KOPT-K1 (cell line): ENCODE measurements at regions not wholly inside any gene's neighbourhood (a gene's known extent, or its start where the extent isn't known, plus 50 kb on each side); places are given as distances from the start of the nearest gene placed in this dataset.

Experiments
- H3K27ac ChIP-seq: fragments of 200-600 bp; sonication (generic); 2 replicates; pipeline ENCODE4 v1.5.1; 2016; ENCODE audit warnings: antibody characterized with exemption, mild to moderate bottlenecking, low read depth, low read length; ENCODE audit not compliant: poor library complexity, severe bottlenecking
- H3K36me3 ChIP-seq: fragments of 200-600 bp; sonication (generic); 2 replicates; pipeline ENCODE4 v1.5.1; 2017; ENCODE audit warnings: antibody characterized with exemption, mild to moderate bottlenecking, low read length, moderate library complexity; ENCODE audit not compliant: insufficient read depth
- H3K9me3 ChIP-seq: fragments of 200-600 bp; sonication (generic); 2 replicates; pipeline ENCODE4 v1.5.1; 2017; ENCODE audit warnings: antibody characterized with exemption, low read length, mild to moderate bottlenecking; ENCODE audit not compliant: insufficient read depth, poor library complexity, severe bottlenecking

DNA sequence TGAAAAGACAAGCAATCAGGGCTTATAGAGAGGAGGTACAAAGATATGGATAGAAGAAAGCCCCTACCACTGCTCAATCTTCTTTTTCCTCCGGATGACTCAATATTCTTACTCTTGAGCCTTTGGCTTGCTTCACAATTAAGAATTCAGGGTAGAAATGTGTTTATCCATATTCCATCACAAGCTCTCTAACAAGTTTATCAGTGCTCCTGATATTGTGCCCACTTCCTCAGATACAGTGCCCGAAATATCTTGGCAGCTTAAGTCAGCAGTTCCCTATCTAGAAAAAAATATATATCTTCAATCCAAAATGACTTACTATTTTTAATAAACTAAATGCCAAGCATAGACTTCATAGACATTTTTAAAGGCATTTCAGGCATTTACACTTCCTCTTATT lies 255.1 kb upstream of the FAT3 start:
- Histone ChIP-seq H3K27ac (no peak overlapping the region), H3K9me3 (no peaks in the 10 kb centered on the region), H3K36me3 (no peaks in the 10 kb centered on the region)

DNA sequence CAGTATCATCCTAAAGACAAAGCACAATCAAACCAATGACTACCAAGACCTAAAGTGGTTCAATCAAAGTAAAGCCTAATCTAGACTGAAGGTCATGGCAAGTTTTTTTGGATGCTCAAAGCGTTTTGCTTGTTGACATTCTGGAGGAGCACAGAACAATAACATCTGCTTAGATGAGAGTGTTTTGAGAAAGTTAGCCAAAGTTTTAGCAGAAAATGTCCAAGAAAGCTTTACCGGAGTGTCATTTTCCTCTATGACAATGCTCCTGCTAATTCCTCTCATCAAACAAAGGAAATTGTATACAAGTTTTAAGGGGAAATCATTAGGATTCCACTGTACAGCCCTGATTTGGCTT lies 256.9 kb upstream of the FAT3 start:
- Histone ChIP-seq H3K9me3 (no peaks in the 10 kb centered on the region), H3K36me3 (no peaks in the 10 kb centered on the region), H3K27ac (no peak overlapping the region)

DNA sequence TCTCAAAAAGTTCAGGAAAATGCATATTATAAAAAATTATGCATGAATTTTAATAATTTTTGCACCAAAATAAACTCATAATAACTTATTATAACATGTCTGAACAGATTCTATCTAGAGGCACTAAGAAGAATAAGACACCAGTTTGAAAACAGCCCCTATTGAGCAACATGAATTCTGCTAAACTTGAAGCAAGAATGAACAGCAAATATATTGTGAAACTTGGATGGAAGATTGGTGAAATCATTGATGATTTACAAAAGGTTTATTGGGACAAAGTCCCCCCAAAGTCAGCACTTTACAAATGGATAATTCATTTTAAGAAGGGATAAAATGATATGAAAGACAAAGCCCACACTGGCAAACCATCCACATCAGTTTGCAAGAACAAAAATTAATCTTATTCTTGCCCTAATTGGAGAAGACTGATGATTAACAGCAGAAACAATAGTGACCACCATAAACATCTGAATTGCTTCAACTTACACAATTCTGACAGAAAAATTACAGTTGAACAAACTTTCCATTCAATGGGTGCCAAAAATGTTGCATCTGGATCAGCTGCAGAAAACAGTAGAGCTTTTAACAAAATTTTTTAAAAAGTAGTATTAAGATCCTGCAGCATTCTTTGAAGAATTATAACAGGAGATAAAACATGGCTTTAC lies 257.5 kb upstream of the FAT3 start:
- H3K27ac ChIP-seq, result no peak overlapping the region
- no peaks in the 10 kb centered on the region for H3K9me3 ChIP-seq
- H3K36me3 ChIP-seq, result no peaks in the 10 kb centered on the region

DNA sequence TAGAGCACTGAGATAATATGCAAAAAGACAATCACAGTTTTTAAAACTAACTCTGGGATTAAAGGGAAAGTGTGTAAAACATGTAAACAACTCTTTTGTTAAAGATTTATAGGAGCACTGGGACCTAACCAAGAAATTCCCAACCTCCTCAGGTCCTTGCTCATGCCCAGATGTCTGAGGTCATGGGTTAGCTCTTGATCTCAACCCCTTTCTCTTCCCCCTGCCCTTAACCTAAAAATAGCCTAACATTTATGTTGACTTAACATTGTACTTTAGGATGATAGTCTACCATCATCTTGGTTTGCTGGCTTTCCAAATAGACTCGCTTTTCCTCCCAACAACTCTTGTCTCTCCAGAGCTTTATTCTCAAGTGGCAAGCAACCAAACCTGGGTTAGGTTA lies 258.2 kb upstream of the FAT3 start:
- no peaks in the 10 kb centered on the region for H3K36me3 ChIP-seq
- no peak overlapping the region for H3K27ac ChIP-seq
- peaks cover 5% of the 10 kb centered on the region for H3K9me3 ChIP-seq

DNA sequence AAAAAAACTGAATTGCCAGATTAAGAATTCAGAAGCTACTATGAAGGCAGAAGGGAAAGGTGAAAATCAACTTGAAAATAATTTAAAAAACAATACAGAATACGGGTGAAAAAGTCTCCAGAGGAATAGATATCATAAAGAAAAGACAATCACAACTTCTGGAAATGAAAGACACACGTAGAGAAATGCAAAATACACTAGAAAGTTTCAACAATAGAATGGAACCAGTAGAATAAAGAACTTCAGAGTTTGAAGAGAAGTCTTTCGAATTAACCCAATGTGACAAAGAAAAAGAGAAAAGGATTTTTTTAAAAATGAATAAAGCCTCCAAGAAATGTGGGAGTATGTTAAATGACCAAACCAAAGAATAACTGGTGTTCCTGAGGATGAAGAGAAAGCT lies 263.8 kb upstream of the FAT3 start:
- H3K9me3 ChIP-seq, result peaks cover 25% of the 10 kb centered on the region
- no peak overlapping the region for H3K27ac ChIP-seq
- H3K36me3 ChIP-seq, result no peaks in the 10 kb centered on the region

DNA sequence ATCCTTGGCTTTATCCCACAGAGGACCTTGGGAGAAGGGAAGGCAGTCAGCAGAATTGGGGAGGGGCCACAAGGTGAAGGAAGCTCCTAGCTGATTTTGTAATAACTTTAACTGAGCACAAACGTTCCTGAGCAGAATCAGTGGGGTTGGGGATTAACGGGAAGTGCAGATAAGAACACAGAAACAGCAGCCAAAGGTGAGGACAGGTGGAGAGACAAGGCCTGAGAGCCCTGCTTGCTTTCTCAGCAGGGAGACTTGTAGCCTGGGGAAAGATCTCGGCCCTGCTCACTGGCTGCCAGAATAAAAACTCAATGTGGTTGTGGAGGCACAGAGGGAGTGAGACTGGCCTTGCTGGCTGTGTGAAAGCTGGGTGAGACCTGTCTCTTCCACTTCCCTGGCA lies 265.2 kb upstream of the FAT3 start:
- Histone ChIP-seq H3K9me3 (peaks cover 25% of the 10 kb centered on the region), H3K36me3 (no peaks in the 10 kb centered on the region), H3K27ac (no peak overlapping the region)

DNA sequence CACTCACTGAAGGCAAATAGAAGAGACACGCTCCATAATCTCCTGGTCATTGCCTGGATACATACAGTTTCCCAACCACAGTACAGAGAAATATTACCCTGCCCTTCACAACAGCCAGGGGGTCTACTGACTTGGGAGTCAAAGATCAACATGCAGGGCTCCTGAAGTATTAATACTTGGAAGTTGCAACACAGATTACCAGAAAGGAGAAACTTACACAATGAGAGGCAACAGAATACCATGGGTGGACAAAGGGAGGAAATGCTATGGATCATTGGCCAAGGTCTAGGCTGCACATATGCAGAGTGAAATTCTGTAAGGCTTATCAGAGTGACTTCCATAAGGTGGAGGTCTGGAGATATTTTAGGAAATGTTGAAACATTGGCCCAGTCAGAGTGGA lies 267.9 kb upstream of the FAT3 start:
- Histone ChIP-seq H3K27ac (no peak overlapping the region), H3K9me3 (peaks cover 24% of the 10 kb centered on the region), H3K36me3 (no peaks in the 10 kb centered on the region)

DNA sequence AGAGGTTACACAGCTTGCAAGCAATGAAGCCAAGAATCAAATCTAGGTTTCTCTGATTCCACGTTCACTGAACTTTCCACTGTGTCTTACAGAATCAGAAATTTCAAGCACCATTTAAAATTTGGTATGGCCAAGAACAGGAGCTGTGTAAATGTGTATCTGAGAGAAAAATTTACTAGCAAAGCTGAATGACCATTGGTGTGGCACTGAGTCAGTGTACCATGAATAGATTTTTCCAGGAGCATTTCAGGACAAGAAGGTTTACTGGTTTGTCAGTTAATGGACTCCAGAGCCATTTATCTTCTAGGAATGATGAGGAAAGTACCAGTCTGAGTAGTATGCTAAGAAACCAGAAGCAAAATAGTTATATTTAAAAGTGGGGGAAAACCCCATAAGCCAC lies 269.4 kb upstream of the FAT3 start:
- no peaks in the 10 kb centered on the region for H3K36me3 ChIP-seq
- H3K27ac ChIP-seq, result no peak overlapping the region
- H3K9me3 ChIP-seq, result peaks cover 9% of the 10 kb centered on the region

DNA sequence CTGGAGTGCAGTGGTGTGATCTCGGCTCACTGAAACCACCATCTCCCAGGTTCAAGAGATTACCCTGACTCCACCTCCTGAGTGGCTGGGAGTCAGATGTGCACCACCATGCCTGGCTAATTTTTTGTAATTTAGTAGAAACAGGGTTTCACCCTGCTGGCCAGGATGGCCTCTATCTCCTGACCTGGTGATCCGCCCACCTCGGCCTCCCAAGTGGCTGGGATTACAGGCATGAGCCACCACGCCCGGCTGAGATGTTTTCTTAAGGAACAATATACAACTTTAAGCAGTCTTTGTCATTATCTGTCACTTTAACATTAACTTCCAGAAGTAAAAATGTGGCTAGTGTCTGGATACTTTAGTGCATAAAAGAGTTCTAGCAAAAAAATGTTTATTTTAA lies 272.6 kb upstream of the FAT3 start:
- Histone ChIP-seq H3K36me3 (no peaks in the 10 kb centered on the region), H3K27ac (no peak overlapping the region), H3K9me3 (no peaks in the 10 kb centered on the region)

DNA sequence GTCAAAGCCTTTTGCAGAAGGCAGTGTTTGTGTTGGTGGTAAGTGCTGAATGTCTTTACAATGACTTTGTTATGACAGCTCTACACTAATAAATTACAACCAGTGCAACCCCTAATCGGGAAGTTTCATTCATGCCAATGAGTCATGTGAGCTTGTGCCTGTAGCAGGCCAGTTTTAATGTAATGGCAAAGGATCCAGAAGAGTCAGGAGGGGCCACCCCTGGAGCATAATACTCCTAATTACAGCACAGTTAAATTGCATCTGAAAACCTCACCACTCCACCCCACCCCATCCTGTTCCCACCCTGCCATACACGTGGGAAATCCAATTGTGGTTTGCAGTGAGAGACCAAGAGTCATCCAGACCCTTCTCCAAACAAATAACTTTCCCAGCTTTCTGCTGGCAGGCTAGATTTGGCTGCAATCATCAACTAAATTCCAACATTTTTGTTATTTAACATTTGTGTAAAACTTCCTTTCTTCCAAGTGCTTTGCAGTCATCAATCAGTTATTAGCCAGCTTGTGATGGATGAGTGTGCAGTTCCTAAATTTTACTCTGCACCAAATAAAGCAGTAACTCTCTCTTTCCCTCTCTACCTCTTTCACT lies 277.3 kb upstream of the FAT3 start:
- no peaks in the 10 kb centered on the region for H3K36me3 ChIP-seq
- no peaks in the 10 kb centered on the region for H3K9me3 ChIP-seq
- no peak overlapping the region for H3K27ac ChIP-seq

DNA sequence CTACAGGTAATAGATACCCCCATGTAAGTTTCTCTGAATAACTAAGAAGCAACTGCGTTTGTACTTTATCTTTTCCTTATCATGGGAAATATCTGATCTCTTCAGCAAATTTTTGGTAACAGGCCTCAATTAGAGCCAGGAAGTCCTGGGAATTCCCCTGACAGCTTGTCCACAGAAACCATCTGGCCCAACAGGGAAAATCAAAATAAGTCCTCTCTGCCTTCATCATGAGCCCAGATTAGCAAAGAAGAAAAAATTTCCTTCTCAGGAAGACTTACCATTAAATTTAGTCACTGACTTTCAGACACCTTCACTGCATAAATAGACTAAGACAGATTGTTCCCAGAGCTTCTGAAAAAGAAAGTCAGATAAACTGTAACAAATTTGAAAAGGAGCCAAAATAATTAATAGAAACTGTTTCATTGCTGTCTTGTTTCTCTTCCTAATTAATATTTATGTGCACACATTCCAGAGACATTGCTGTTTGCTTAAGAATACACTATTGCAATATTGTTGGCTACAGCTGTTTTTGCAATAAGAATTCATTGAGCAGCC lies 278.1 kb upstream of the FAT3 start:
- Histone ChIP-seq H3K36me3 (no peaks in the 10 kb centered on the region), H3K9me3 (no peaks in the 10 kb centered on the region), H3K27ac (no peak overlapping the region)

DNA sequence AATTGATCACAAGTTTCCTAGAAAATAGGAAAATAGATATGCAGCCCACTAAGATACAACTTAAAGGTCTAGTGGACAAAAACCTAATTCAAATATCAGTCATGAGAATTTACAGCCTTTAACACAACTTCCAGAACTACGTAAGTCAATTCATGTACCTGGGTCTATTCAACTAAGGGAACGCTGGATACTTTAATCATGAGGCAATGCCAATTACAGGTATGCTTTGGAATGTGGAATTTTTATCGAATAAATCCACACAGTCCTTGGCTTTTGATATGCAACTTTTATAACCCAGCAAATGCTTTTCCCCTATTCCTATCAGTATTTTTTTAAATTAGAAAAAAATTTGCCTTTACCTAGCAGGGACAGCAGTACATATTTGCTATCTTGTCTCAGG lies 289.5 kb upstream of the FAT3 start:
- no peak overlapping the region for H3K27ac ChIP-seq
- no peaks in the 10 kb centered on the region for H3K36me3 ChIP-seq
- H3K9me3 ChIP-seq, result no peaks in the 10 kb centered on the region

DNA sequence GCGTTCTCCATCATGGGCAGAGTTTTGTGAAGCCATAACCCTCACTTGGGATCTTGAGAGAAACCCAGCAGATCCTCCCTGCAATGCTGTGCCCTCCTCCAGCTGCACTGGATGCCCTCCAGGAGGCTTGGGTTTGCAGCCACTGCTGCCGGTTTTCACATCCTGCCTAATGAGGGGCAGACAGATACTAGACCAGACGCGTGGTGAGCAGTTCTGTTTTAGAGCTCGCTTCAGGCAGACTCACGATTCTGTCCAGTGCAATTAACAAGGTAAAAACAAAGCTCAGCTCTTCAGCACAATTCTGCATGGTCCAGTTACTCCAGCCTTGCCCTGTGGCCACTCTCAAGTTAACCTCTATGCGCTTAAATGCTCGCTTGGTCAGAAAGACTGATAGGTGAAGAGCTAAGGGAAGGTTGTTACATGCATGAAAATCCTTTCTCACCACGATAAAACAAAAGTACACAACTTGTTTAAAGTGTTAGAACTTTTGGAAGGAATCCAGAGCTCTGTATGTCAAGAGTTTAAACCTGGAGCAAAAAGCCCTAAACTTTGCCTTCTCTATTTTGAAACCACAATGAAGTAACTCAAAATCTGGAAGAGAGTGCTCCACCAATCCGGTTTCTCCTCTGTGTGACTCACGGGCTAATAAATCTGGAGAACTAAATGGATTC lies 292.3 kb upstream of the FAT3 start:
- no peaks in the 10 kb centered on the region for H3K36me3 ChIP-seq
- no peak overlapping the region for H3K27ac ChIP-seq
- H3K9me3 ChIP-seq, result no peaks in the 10 kb centered on the region

DNA sequence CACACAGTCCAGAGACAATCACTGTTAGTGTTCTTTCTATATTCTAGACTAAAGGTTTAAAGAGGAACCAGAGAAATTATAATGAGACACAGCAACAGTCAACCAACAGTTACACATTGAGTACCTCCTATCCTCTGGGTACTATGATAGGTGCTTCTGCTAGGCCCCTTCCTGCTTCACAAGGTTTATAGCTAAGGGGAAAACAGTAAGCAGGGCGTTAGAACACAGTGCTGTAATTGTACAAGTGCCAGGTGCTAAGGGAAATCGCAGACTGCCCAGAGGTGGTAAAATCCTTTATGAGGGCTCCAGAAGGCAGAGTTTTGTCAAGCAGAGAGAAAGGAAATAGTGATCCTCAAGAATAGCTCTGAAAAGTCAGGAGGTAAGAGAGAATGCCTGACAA lies 297.2 kb upstream of the FAT3 start:
- H3K9me3 ChIP-seq, result no peaks in the 10 kb centered on the region
- no peak overlapping the region for H3K27ac ChIP-seq
- H3K36me3 ChIP-seq, result no peaks in the 10 kb centered on the region

DNA sequence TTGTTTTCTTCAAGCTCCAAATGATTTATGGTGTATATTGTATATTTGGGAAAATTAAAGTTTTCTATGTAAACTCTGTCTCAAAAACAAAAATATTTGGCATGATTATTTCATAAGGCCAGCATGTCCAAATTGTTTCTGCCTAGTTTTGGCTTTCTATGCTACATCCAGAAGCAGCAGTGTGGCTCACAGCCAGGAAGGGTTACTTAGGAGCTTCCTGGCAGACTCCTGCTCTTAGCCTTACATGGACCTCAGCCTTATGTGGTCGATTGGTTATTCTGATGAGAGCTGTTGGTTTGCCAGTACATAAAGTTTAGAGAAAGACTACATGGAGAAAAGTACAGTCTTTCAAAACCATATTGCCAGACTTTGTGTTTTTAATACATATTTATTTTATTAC lies 297.7 kb upstream of the FAT3 start:
- H3K36me3 ChIP-seq, result no peaks in the 10 kb centered on the region
- H3K9me3 ChIP-seq, result no peaks in the 10 kb centered on the region
- H3K27ac ChIP-seq, result no peak overlapping the region

DNA sequence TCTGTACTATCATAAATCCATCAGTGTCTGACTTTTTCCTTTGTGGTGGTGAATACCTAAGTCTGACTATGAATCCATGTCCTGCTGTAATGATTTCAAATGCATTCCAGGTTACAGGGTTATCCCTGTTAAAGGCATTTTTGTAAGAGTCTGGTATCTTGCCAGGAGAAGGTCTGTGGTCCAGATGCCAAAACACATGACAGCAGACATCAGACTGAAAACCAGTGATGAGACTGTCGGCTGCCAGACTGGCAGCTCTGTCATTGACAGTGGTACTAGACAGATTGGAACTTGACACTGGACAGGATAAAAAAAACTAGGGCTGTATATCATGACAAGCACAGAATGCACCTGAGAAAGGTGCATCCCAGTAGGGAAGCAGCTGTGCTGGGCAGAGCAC lies 301.8 kb upstream of the FAT3 start:
- Histone ChIP-seq H3K9me3 (no peaks in the 10 kb centered on the region), H3K36me3 (no peaks in the 10 kb centered on the region), H3K27ac (no peak overlapping the region)
